ENCODE measurements at regions not wholly inside any gene's neighbourhood (a gene's known extent, or its start where the extent isn't known, plus 50 kb on each side); places are given as distances from the start of the nearest gene placed in this dataset.

- no peak for DNase-seq (ENCODE audit: low spot score)
- no peaks in the 10 kb centered on the region for H3K4me1 Mint-ChIP-seq (ENCODE audit: low read depth in 2 of 2)
- ATAC-seq = no peak
- no peak overlapping the region for H3K27ac Mint-ChIP-seq
- no peaks in the 10 kb centered on the region for H3K36me3 Mint-ChIP-seq
- H3K9me3 Mint-ChIP-seq = no peaks in the 10 kb centered on the region
- H3K27me3 Mint-ChIP-seq = peaks cover under 1 to 2% of the 10 kb centered on the region in 2 donors
- H3K4me3 Mint-ChIP-seq = no peak overlapping the region
These were observed 343.9 kb downstream of the DYSF start for GRCh38 chr2:71797035-71797810.

- ATAC-seq (no peak), DNase-seq (ENCODE audit: low spot score) (no peak)
- Mint-ChIP-seq H3K4me1 (ENCODE audit: low read depth in 2 of 2) (no peaks in the 10 kb centered on the region), H3K27ac (no peak overlapping the region), H3K36me3 (no peaks in the 10 kb centered on the region), H3K4me3 (no peak overlapping the region), H3K9me3 (no peaks in the 10 kb centered on the region), H3K27me3 (no peaks in the 10 kb centered on the region)
These were observed 342.8 kb downstream of the DYSF start for GRCh38 chr2:71796174-71796593.

GRCh38 chr2:71795486-71795885 lies 342.1 kb downstream of the DYSF start:
- ATAC-seq = no peak
- no peaks in the 10 kb centered on the region for H3K9me3 Mint-ChIP-seq
- H3K4me3 Mint-ChIP-seq = no peak overlapping the region
- H3K27me3 Mint-ChIP-seq = no peaks in the 10 kb centered on the region
- DNase-seq (ENCODE audit: low spot score) = no peak
- no peak overlapping the region for H3K27ac Mint-ChIP-seq
- no peaks in the 10 kb centered on the region for H3K36me3 Mint-ChIP-seq
- H3K4me1 Mint-ChIP-seq (ENCODE audit: low read depth in 2 of 2) = no peaks in the 10 kb centered on the region

- Mint-ChIP-seq H3K9me3 (no peaks in the 10 kb centered on the region), H3K27me3 (no peaks in the 10 kb centered on the region), H3K36me3 (no peaks in the 10 kb centered on the region), H3K4me1 (ENCODE audit: low read depth in 2 of 2) (no peaks in the 10 kb centered on the region), H3K4me3 (no peak overlapping the region), H3K27ac (no peak overlapping the region)
- no peak for DNase-seq (ENCODE audit: low spot score)
- no peak for ATAC-seq
These were observed 341.2 kb downstream of the DYSF start for GRCh38 chr2:71794611-71795010.

- no peak overlapping the region for H3K27ac Mint-ChIP-seq
- H3K4me1 Mint-ChIP-seq (ENCODE audit: low read depth in 2 of 2) = no peaks in the 10 kb centered on the region
- H3K4me3 Mint-ChIP-seq = no peak overlapping the region
- DNase-seq (ENCODE audit: low spot score) = no peak
- no peak for ATAC-seq
- no peaks in the 10 kb centered on the region for H3K27me3 Mint-ChIP-seq
- no peaks in the 10 kb centered on the region for H3K9me3 Mint-ChIP-seq
- H3K36me3 Mint-ChIP-seq = no peaks in the 10 kb centered on the region
These were observed 340.6 kb downstream of the DYSF start for GRCh38 chr2:71793926-71794325.

GRCh38 chr2:71792926-71793761 lies 339.8 kb downstream of the DYSF start:
- Mint-ChIP-seq H3K9me3 (no peaks in the 10 kb centered on the region), H3K4me1 (ENCODE audit: low read depth in 2 of 2) (no peaks in the 10 kb centered on the region)
- no peak for ATAC-seq

GRCh38 chr2:71791501-71792135 lies 338.3 kb downstream of the DYSF start:
- ATAC-seq (no peak), DNase-seq (ENCODE audit: low spot score) (no peak)
- H3K27ac Mint-ChIP-seq = no peak overlapping the region
- no peaks in the 10 kb centered on the region for H3K36me3 Mint-ChIP-seq
- no peaks in the 10 kb centered on the region for H3K27me3 Mint-ChIP-seq
- no peaks in the 10 kb centered on the region for H3K4me1 Mint-ChIP-seq (ENCODE audit: low read depth in 2 of 2)
- H3K4me3 Mint-ChIP-seq = no peak overlapping the region
- H3K9me3 Mint-ChIP-seq = no peaks in the 10 kb centered on the region

More at GRCh38 chr2:71792926-71793761, 339.8 kb downstream of the DYSF start:
- no peak overlapping the region for H3K27ac Mint-ChIP-seq
- no peak overlapping the region for H3K4me3 Mint-ChIP-seq
- H3K36me3 Mint-ChIP-seq = no peaks in the 10 kb centered on the region
- no peak for DNase-seq (ENCODE audit: low spot score)
- H3K27me3 Mint-ChIP-seq = no peaks in the 10 kb centered on the region

GRCh38 chr2:71791061-71791450 lies 337.7 kb downstream of the DYSF start:
- no peak for DNase-seq (ENCODE audit: low spot score)
- Mint-ChIP-seq H3K9me3 (no peaks in the 10 kb centered on the region), H3K27ac (no peak overlapping the region), H3K36me3 (no peaks in the 10 kb centered on the region), H3K4me3 (no peak overlapping the region), H3K4me1 (ENCODE audit: low read depth in 2 of 2) (no peaks in the 10 kb centered on the region), H3K27me3 (no peaks in the 10 kb centered on the region)
- ATAC-seq = no peak

GRCh38 chr2:71790226-71791060 lies 337.1 kb downstream of the DYSF start:
- Mint-ChIP-seq H3K36me3 (no peaks in the 10 kb centered on the region), H3K4me3 (no peak overlapping the region), H3K27me3 (no peaks in the 10 kb centered on the region), H3K27ac (no peak overlapping the region), H3K9me3 (no peaks in the 10 kb centered on the region), H3K4me1 (ENCODE audit: low read depth in 2 of 2) (no peaks in the 10 kb centered on the region)
- ATAC-seq = no peak
- no peak for DNase-seq (ENCODE audit: low spot score)

- Mint-ChIP-seq H3K9me3 (no peaks in the 10 kb centered on the region), H3K27ac (no peak overlapping the region), H3K4me3 (no peak overlapping the region), H3K36me3 (no peaks in the 10 kb centered on the region), H3K4me1 (ENCODE audit: low read depth in 2 of 2) (no peaks in the 10 kb centered on the region), H3K27me3 (no peaks in the 10 kb centered on the region)
- ATAC-seq (no peak), DNase-seq (ENCODE audit: low spot score) (no peak)
These were observed 336.3 kb downstream of the DYSF start for GRCh38 chr2:71789556-71790204.

- Mint-ChIP-seq H3K27ac (no peak overlapping the region), H3K9me3 (no peaks in the 10 kb centered on the region), H3K4me3 (no peak overlapping the region), H3K4me1 (ENCODE audit: low read depth in 2 of 2) (no peaks in the 10 kb centered on the region), H3K27me3 (peaks cover 0 to 2% of the 10 kb centered on the region in 2 donors), H3K36me3 (no peaks in the 10 kb centered on the region)
- ATAC-seq (no peak), DNase-seq (ENCODE audit: low spot score) (no peak)
These were observed 335.4 kb downstream of the DYSF start for GRCh38 chr2:71788601-71789240.

GRCh38 chr2:71788186-71788525 lies 334.8 kb downstream of the DYSF start:
- no peaks in the 10 kb centered on the region for H3K9me3 Mint-ChIP-seq
- ATAC-seq (no peak), DNase-seq (ENCODE audit: low spot score) (no peak)
- no peak overlapping the region for H3K4me3 Mint-ChIP-seq
- no peaks in the 10 kb centered on the region for H3K4me1 Mint-ChIP-seq (ENCODE audit: low read depth in 2 of 2)
- no peak overlapping the region for H3K27ac Mint-ChIP-seq
- no peaks in the 10 kb centered on the region for H3K36me3 Mint-ChIP-seq
- H3K27me3 Mint-ChIP-seq = peaks cover 3 to 6% of the 10 kb centered on the region in 2 donors

Data from natural killer cell treated with Interleukin-12 subunit alpha and Interleukin-12 subunit beta and Interleukin-15 and Interleukin-18, amount 100 ng/mL, for 72 hours (primary cell).